ENCODE measurements at regions not wholly inside any gene's neighbourhood (a gene's known extent, or its start where the extent isn't known, plus 50 kb on each side); places are given as distances from the start of the nearest gene placed in this dataset.
"Not testable (repeated sequence)": the region's sequence is repeated elsewhere in the genome, so short reads cannot be mapped to it uniquely, and the experiment has no call there.

- not testable (repeated sequence) for DNase-seq (ENCODE audit: low spot score)
Observed at GRCh38 chr4:149039786-149040185, 597.6 kb upstream of the NR3C2 start.

GRCh38 chr4:149031399-149031798 lies 589.2 kb upstream of the NR3C2 start:
- no peak for DNase-seq (ENCODE audit: low spot score)

DNA sequence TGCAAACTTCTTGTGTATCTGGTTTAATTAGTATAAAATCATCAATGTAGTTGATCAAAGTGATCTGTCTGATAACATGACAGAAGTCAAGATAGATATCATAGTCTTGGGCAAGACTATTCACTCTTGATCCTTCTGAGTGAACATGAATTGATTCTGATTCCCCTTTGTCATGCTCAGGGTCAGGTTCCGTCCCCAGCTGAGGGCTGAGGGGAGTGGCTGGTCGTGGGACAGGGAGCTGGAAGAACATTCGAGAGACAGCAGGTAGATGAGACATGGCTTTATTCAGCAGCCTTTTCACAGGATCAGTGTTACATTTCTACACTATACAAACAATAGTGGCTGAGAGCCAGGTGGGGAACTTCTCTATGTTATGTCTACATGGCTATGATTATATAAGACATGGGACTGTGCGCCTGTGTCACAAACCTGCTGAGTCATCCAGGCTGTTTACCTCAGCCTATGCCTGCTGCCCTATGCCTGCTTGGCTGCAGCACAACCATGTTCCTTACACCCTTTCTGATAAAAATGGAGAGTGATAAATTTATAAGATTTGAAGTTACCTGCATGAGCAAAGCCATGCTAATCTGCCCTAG lies 586.9 kb upstream of the NR3C2 start:
- no peak for DNase-seq (ENCODE audit: low spot score)

- no peak for DNase-seq (ENCODE audit: low spot score)
Observed at GRCh38 chr4:149026696-149027095, 584.5 kb upstream of the NR3C2 start.

- no peak for DNase-seq (ENCODE audit: low spot score)
Observed at GRCh38 chr4:149017002-149017734, 575.0 kb upstream of the NR3C2 start.

- no peak for DNase-seq (ENCODE audit: low spot score)
Observed at GRCh38 chr4:149009223-149009622, 567.0 kb upstream of the NR3C2 start.

GRCh38 chr4:149008415-149009025 lies 566.3 kb upstream of the NR3C2 start:
- DNase-seq (ENCODE audit: low spot score) = no peak

DNA sequence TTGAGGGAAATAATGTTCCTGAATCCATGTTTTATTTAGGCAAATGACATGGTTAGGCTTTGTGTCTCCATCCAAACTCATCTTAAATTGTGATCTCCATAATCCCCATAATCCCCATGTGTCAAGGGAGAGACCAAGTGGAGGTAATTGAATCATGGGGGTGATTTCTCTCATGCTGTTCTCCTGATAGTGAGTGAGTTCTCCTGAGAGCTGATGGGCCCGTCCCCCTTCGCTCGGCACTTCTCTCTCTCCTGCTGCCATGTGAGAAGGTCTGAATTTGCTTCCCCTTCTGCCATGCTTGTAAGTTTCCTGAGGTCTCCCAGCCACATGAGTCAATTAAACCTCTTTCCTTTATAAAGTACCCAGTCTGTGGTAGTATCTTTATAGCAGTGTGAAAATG lies 563.0 kb upstream of the NR3C2 start:
- no peak for DNase-seq (ENCODE audit: low spot score)

DNA sequence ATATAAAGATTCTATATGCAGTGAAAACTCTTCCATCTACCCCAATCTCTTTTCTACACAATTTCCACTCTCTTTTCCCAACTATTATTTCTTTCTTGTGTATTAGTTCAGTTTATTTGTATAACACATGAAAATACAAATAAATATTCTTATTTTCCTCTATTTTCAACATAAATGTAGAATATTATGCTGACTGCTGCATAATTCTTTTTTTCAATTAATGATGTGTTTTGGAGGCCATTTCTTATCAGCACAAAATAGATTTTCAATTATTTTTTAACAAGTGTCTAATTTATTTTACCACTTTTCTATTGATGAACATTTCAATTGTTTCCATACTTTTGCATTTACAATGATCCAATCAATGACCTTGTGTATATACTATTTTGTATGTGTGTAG lies 557.7 kb upstream of the NR3C2 start:
- DNase-seq (ENCODE audit: low spot score) = no peak

- DNase-seq (ENCODE audit: low spot score) = no peak
Observed at GRCh38 chr4:148998719-148999118, 556.5 kb upstream of the NR3C2 start.

GRCh38 chr4:148986951-148987350 lies 544.7 kb upstream of the NR3C2 start:
- DNase-seq (ENCODE audit: low spot score) = no peak

- DNase-seq (ENCODE audit: low spot score) = no peak
Observed at GRCh38 chr4:148984951-148985350, 542.7 kb upstream of the NR3C2 start.

DNA sequence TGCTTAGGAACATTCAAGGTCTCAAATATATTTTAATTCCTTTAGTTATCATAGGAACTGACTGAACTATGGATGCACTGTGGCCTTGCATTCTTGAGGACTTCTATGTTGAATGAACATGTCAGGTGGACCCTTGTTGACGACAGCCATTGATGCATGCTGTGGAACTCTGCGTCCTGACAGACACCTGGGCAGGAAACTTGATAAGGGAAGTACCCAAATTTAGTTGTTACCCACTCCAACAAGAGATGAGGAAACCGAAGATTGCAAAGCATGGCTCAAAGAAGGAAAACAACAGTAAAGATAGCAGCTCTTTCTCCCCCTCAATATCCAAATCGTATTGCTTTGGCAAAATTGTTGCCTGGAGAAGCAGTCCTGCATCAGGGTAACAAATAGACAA lies 540.0 kb upstream of the NR3C2 start:
- DNase-seq (ENCODE audit: low spot score) = no peak

DNA sequence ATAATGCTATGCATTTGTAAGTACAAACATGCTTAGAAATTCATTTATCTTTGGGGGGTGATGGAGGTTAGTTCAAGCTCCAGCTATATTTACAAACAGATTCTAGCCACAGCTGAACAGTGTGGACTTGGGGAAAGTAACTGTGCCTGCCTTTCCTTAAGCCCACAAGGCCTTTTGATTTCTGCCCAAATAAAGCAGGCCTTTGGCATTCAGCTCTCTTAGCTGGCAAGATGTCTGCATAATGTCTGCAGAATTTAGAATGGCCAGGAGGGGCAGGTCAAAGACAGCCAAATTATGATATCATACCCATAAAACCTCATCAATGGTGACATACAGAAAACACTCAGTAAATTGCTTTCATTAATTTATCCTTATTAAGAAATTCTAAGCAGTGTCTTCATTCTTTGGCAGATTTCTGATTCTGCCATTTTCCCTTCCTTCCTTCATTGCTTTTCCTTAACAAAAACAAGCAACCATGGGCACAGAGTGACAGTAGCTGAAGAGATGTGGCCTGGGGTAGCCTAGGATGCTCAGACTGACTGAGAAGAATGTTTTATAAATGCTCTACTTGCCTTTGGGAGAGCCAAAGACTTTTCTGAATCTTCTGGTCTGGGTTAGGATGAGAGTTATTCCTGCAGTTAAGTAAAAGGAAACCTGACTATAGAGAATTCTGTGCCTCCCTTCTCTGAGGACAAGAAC lies 538.7 kb upstream of the NR3C2 start:
- DNase-seq (ENCODE audit: low spot score) = no peak

- no peak for DNase-seq (ENCODE audit: low spot score)
Observed at GRCh38 chr4:148978301-148978700, 536.1 kb upstream of the NR3C2 start.

GRCh38 chr4:148975464-148975863 lies 533.2 kb upstream of the NR3C2 start:
- no peak for DNase-seq (ENCODE audit: low spot score)

- no peak for DNase-seq (ENCODE audit: low spot score)
Observed at GRCh38 chr4:148965080-148965479, 522.9 kb upstream of the NR3C2 start.

DNA sequence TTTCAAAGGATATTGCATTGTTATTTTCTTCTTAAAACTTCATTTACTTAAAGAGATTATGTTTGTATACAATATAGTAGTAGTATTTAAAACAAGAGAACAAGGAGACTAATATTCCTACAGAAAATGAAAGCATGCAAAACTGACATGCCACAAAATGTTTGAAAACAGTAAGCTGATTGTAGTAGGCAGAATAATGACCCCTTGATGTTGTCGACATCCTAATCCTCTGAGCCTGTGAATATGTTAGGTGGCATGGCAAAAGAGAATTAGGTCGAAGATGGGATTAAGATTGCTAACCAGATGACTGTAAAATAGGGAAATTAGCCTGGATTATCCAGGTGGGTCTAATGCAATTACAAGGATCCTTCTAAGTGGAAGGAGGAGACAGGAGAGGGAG lies 522.2 kb upstream of the NR3C2 start:
- DNase-seq (ENCODE audit: low spot score) = no peak

DNA sequence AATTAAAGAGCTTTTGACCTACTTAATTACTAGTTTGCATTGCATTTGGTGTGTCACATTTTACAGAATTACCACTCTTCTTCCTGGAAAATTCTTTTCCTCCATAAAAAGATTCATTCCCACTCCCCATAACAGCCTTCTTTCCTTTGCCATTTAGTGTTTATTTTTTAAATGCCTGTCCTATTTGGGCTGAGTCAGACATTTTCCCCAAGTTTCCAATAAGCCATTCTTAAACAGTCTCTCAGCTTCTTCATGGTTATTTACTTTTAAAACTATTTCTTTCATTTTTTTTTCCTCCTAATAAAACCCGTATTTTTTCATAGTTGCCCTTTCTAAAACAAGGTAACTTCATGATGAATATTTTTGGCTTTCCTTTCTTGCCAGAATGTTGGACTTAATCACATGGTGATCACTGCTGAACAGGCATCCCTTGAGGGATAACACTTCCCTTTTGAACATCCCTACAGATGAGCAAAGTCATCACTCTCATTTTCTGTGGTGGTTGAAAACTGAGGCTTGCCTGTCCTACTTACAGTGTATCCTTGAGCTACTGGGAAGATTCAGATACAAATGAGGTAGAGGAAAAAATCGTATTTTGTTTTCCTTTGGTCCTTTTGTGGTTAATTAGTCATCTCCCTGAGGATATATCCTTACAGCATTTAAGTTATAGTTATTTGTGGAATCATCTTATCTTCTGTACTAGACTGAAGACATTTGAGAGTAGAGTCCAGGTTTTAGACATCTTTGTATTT lies 520.5 kb upstream of the NR3C2 start:
- DNase-seq (ENCODE audit: low spot score) = no peak

DNA sequence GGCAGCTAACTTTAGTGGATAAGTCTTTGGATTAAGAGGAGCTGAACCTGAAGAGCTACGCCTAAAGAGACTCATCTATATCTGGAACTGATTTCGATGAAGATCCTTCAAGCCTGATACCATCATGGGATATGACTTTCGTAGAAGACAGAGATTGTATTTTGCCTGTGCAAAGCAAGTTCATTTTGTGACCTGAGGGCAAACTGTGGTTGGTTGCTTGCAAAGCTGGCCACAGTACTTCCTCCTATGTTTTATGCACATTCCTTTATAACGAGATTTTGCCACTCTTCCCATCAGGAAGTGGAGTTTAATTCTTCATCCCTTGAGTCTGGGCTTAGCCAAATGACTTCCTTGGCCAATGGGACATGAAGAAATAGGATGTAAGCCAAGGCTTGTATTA lies 519.3 kb upstream of the NR3C2 start:
- DNase-seq (ENCODE audit: low spot score) = no peak

GRCh38 chr4:148958317-148958716 lies 516.1 kb upstream of the NR3C2 start:
- no peak for DNase-seq (ENCODE audit: low spot score)

DNA sequence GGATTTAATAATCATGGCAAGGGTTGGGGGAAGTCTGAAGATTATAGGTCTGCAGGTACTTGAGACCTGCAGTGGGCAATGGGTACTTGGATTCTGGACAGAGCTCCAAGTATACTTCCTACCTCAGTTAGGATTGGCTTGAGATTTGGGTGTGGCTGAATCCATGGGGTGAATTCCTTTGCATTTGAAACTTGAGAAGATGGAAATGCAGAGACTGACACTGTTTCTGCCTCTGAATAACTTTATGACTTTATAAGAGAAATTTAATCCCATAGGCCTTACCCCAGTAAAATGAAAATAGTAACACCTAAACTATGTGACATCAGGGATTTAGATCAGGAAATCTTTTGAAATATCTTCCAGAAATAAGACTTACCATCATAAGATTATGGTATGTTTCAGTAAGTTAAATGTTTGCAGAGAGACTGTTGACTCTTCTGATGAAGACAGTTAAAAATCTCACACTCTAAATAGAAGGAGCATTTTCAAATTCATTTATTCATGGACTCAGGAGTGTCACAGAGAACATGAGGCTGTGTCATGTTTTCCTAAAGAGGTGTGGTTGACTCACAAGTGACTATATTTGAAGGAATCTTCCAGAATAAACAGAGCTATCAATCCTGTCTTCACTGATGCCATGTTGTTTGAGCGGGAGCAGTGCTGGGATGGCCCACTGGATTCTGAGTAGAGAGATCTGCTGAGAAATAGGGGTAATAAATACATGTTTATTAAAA lies 513.5 kb upstream of the NR3C2 start:
- DNase-seq (ENCODE audit: low spot score) = no peak

Data from activated CD4-positive, alpha-beta T cell treated with anti-CD3 and anti-CD28 coated beads, Interleukin-2, Interleukin-4, amounts not matched to agents 100 ng/mL and 50 ng/mL, durations not matched to agents 16 hours and 8 hours (primary cell).